HG03045 (cell line): ENCODE measurements at regions not wholly inside any gene's neighbourhood (a gene's known extent, or its start where the extent isn't known, plus 50 kb on each side); places are given as distances from the start of the nearest gene placed in this dataset.

Experiments used
- ATAC-seq: cut with Tn5 transposase; IDR thresholded peaks from one replicate; pipeline ENCODE4 v1.9.1; 2021; ENCODE audit warnings: mild to moderate bottlenecking, moderate library complexity; ENCODE audit not compliant: unreplicated experiment

- ATAC-seq = no peak
These were observed 65.7 kb downstream of the TMEM18 start for GRCh38 chr2:611519-611918.

- ATAC-seq = no peak
These were observed 66.7 kb downstream of the TMEM18 start for GRCh38 chr2:610491-610890.

- ATAC-seq = no peak
These were observed 67.3 kb downstream of the TMEM18 start for GRCh38 chr2:609881-610280.

- ATAC-seq = no peak
These were observed 67.8 kb downstream of the TMEM18 start for GRCh38 chr2:609449-609848.

- no peak for ATAC-seq
These were observed 68.5 kb downstream of the TMEM18 start for GRCh38 chr2:608711-609110.

- no peak for ATAC-seq
These were observed 68.9 kb downstream of the TMEM18 start for GRCh38 chr2:608297-608696.

GRCh38 chr2:607709-608108, 69.5 kb downstream of the TMEM18 start:
- no peak for ATAC-seq

- no peak for ATAC-seq
These were observed 70.0 kb downstream of the TMEM18 start for GRCh38 chr2:607172-607571.

- no peak for ATAC-seq
These were observed 71.3 kb downstream of the TMEM18 start for GRCh38 chr2:605674-606608.

- no peak for ATAC-seq
These were observed 72.2 kb downstream of the TMEM18 start for GRCh38 chr2:604854-605524.

GRCh38 chr2:604385-604784, 72.8 kb downstream of the TMEM18 start:
- no peak for ATAC-seq

- no peak for ATAC-seq
These were observed 73.3 kb downstream of the TMEM18 start for GRCh38 chr2:603869-604268.

- no peak for ATAC-seq
These were observed 73.8 kb downstream of the TMEM18 start for GRCh38 chr2:603427-603826.

- ATAC-seq = no peak
These were observed 74.4 kb downstream of the TMEM18 start for GRCh38 chr2:602571-603359.

- no peak for ATAC-seq
These were observed 75.3 kb downstream of the TMEM18 start for GRCh38 chr2:601806-602455.

GRCh38 chr2:601387-601698, 75.9 kb downstream of the TMEM18 start:
- ATAC-seq = no peak

GRCh38 chr2:600542-601386, 76.4 kb downstream of the TMEM18 start:
- no peak for ATAC-seq

- ATAC-seq = no peak
These were observed 77.6 kb downstream of the TMEM18 start for GRCh38 chr2:599601-600000.

- no peak for ATAC-seq
These were observed 79.0 kb downstream of the TMEM18 start for GRCh38 chr2:598058-598802.
